ENCODE measurements at regions not wholly inside any gene's neighbourhood (a gene's known extent, or its start where the extent isn't known, plus 50 kb on each side); places are given as distances from the start of the nearest gene placed in this dataset.

DNA sequence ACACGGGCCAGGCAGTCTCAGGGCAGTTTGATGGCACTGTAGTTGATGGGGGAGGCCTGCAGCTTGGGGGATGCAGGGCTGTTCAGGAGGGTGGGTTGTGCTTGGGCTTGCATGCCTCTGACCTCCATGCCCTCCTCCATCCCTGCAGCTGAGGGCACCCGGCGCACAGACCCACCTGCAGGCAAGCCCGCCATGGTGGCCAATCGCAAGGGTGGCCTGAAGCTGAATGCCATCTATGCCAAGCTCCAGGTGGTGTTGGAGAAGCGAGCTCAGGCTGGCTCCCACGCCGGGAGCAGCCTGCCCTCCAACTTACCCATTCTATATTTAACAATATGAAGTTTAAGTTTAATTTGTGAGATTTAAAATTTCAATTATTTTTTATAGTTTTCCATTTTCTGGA is 228.7 kb upstream of the DPH6 start:
- no peaks in the 10 kb centered on the region for H3K36me3 Mint-ChIP-seq (ENCODE audit: low read depth)
- no peak for ATAC-seq (replicated peaks)
- peaks cover 3% of the 10 kb centered on the region for H3K27me3 Mint-ChIP-seq
- H3K4me3 Mint-ChIP-seq = no peak overlapping the region
- no peaks in the 10 kb centered on the region for H3K4me1 Mint-ChIP-seq
- no peak overlapping the region for H3K27ac Mint-ChIP-seq
- H3K9me3 Mint-ChIP-seq = no peaks in the 10 kb centered on the region

DNA sequence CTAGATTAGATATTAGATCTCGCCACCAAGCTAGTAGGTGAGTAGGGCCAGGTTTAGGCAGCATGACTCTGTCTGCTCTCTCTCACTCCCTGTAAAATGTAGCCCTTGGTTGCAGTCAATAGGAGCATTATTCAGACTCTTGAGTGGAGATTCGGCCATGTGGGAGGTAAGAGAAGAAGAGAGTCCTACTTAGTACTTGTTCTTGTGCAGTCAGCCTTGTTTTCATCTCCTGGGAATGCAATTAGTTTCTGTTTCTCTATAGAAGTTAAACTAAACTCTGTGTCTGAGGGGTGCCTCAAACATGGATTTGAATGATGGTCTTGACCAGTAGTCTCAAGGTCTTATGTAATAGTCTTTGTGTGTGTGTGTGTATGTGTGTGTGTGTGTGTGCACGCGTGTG is 229.5 kb upstream of the DPH6 start:
- Mint-ChIP-seq H3K27ac (no peak overlapping the region), H3K36me3 (ENCODE audit: low read depth) (no peaks in the 10 kb centered on the region), H3K27me3 (peaks cover 3% of the 10 kb centered on the region), H3K4me1 (no peaks in the 10 kb centered on the region), H3K4me3 (no peak overlapping the region), H3K9me3 (no peaks in the 10 kb centered on the region)
- ATAC-seq (replicated peaks) = no peak

DNA sequence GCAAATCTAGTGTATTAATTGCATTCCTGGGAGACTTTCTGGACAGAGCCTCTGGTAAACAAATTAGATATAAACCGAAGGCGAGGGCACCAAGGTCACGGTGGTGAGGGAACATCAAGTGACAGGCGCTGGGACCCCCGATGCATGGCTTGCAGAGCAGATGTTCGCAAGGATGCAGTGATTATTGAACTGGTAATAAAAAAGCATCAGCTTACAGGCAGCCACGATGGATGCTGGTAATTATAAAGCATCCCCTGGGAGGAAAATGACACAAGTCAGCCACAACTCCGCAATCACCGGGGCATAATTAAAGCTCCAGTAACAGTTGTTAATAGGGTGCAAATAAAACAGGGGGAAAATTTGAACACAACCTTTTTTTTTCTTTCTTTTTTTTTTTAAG is 231.1 kb upstream of the DPH6 start:
- Mint-ChIP-seq H3K4me3 (no peak overlapping the region), H3K27me3 (peaks cover 9% of the 10 kb centered on the region), H3K4me1 (no peaks in the 10 kb centered on the region), H3K9me3 (no peaks in the 10 kb centered on the region), H3K36me3 (ENCODE audit: low read depth) (no peaks in the 10 kb centered on the region), H3K27ac (no peak overlapping the region)
- no peak for ATAC-seq (replicated peaks)

DNA sequence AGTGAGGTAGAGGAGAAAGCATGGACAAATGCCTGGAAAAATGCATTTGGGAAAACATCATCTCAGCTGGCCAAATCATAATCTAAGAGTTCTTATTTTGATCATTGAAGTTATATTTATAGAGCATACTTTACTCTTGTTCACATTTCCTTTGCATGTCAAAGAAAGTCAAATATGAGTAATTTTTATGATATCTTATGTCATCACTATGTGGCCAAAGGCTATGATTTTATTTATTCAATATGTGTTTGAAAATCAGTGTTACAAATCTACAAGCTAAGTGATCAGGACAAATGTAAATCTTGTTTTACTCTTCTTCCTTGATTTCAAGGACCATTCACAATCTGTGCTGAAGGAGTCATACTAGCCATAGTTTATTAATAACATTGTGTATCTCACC is 237.2 kb upstream of the DPH6 start:
- no peaks in the 10 kb centered on the region for H3K36me3 Mint-ChIP-seq (ENCODE audit: low read depth)
- no peak overlapping the region for H3K27ac Mint-ChIP-seq
- no peaks in the 10 kb centered on the region for H3K4me1 Mint-ChIP-seq
- no peaks in the 10 kb centered on the region for H3K9me3 Mint-ChIP-seq
- ATAC-seq (replicated peaks) = no peak
- H3K27me3 Mint-ChIP-seq = peaks cover 6% of the 10 kb centered on the region
- no peak overlapping the region for H3K4me3 Mint-ChIP-seq

DNA sequence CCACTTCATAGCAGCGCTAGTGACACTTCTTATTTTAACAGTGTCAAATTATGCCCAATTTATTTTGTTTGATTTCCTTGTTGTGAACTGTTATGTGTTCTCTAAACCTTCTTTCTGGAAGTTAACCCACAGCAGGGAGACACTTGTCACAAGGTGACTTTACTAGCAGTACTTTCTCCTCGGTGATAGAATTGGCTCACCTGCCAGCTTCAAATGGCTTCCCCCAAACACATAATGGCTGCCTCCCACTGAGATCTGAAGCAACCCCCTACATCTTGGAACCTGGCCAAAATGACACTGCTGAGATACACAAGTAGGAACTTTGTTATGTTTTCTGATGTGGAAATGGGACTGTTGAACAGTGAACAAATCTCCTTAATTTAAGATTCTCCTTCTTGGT is 238.8 kb upstream of the DPH6 start:
- Mint-ChIP-seq H3K4me1 (no peaks in the 10 kb centered on the region), H3K36me3 (ENCODE audit: low read depth) (no peaks in the 10 kb centered on the region), H3K9me3 (no peaks in the 10 kb centered on the region), H3K27ac (no peak overlapping the region), H3K27me3 (peaks cover 9% of the 10 kb centered on the region), H3K4me3 (no peak overlapping the region)
- ATAC-seq (replicated peaks) = no peak

DNA sequence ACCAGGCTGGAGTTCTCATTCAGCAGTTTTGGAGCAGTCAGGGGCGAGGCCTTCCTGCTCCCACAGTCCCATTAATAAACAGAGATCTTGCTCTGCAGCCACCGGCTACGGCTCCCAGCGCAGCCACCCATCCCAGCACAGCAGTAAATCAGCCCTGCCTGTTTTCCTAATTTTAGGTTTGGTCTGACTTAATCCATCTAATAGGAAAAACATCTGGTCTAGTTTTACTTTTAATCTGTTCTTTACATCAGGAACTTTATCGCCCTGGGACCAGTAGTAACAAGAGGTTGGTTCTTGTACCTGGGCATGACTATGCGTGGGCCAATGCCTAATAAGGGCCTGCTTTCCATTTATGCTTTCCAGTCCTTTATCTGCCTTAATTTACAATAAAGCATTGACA is 264.0 kb upstream of the DPH6 start:
- Mint-ChIP-seq H3K4me3 (no peak overlapping the region), H3K9me3 (no peaks in the 10 kb centered on the region), H3K27ac (no peak overlapping the region), H3K36me3 (ENCODE audit: low read depth) (no peaks in the 10 kb centered on the region), H3K27me3 (no peaks in the 10 kb centered on the region), H3K4me1 (no peaks in the 10 kb centered on the region)
- ATAC-seq (replicated peaks) = no peak

DNA sequence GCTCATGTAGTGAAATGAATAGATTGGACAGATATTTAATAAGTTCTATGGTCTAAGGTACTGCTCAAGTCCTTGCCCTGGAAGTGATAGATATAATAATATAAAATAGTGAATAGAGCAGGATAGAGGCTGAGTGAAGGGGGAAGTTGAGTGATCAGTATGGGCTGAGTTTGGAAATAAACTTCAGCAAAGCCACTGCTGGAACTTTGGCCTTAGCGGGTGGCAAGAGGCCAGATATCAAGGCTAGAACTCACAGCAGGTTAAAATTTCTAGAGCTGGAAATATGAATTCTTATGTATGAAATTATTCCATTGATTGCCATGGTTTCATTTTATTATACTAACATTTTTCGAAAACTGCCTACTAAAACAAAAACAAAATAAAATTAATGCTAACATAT is 267.6 kb upstream of the DPH6 start:
- H3K27me3 Mint-ChIP-seq = no peaks in the 10 kb centered on the region
- no peak for ATAC-seq (replicated peaks)
- no peak overlapping the region for H3K27ac Mint-ChIP-seq
- H3K4me1 Mint-ChIP-seq = no peaks in the 10 kb centered on the region
- H3K9me3 Mint-ChIP-seq = no peaks in the 10 kb centered on the region
- no peaks in the 10 kb centered on the region for H3K36me3 Mint-ChIP-seq (ENCODE audit: low read depth)
- H3K4me3 Mint-ChIP-seq = no peak overlapping the region

DNA sequence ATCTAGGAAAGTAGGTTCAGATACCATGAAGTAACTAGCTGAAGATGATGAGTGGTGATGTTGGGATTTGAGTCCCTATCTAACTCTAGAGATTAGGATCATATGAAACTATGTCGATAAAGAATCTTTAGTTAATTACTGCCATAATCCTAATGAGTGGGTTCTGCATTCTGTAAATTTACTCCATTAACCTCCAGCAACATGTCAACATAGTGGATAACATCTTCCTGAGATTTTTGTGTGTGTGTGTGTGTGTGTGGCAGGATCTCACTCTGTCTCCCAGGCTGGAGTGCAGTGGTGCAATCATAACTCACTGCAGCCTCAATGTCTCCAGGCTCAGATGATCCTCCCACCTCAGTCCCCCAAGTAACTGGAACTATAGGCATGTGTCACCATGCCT is 272.9 kb upstream of the DPH6 start:
- H3K27ac Mint-ChIP-seq = no peak overlapping the region

DNA sequence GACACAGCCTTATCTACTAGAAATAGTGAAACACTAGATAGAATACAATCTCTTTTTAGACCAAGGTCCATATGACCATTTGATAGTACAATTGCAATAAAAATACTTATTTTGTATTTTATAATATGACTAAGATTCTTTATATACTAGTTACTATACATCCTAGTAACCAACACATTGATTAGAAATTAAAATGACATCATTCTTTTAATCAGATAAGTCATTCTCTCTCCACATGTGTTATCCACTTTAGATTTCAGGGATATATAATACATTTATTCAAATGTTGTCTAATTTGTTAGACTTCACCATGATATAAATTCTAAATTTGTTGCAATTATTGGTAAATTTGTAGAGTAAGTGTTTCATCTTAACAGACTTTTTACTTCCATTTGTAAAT is 276.2 kb upstream of the DPH6 start:
- Mint-ChIP-seq H3K4me3 (no peak overlapping the region), H3K27me3 (no peaks in the 10 kb centered on the region)

More for the DNA sequence above, 272.9 kb upstream of the DPH6 start:
- Mint-ChIP-seq H3K36me3 (ENCODE audit: low read depth) (no peaks in the 10 kb centered on the region), H3K27me3 (no peaks in the 10 kb centered on the region), H3K4me1 (no peaks in the 10 kb centered on the region), H3K9me3 (no peaks in the 10 kb centered on the region), H3K4me3 (no peak overlapping the region)
- ATAC-seq (replicated peaks) = no peak

DNA sequence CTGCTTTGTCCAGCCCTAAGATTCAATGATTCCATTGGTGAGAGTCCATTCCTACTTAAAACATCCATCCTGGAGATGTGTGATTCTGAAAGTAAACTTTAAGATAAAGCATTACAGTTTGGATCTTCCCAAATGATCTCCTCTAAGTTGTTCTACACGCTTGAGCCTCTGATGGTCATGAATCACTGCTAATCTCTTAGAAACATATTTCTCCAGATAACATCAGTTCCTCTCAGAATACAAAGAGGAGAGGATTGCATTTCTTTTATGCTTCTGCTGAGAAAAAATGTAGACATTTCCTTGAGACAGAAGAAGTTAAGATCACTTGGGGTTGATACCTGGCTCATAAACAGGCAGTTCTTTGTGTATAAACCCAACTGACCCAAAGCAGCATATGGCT is 281.2 kb upstream of the DPH6 start:
- no peaks in the 10 kb centered on the region for H3K4me1 Mint-ChIP-seq
- H3K36me3 Mint-ChIP-seq (ENCODE audit: low read depth) = no peaks in the 10 kb centered on the region
- H3K27ac Mint-ChIP-seq = no peak overlapping the region
- no peak overlapping the region for H3K4me3 Mint-ChIP-seq
- ATAC-seq (replicated peaks) = no peak
- H3K27me3 Mint-ChIP-seq = no peaks in the 10 kb centered on the region
- H3K9me3 Mint-ChIP-seq = no peaks in the 10 kb centered on the region

More for the DNA sequence above, 276.2 kb upstream of the DPH6 start:
- no peaks in the 10 kb centered on the region for H3K36me3 Mint-ChIP-seq (ENCODE audit: low read depth)
- no peak for ATAC-seq (replicated peaks)
- no peak overlapping the region for H3K27ac Mint-ChIP-seq
- H3K9me3 Mint-ChIP-seq = no peaks in the 10 kb centered on the region
- H3K4me1 Mint-ChIP-seq = no peaks in the 10 kb centered on the region

DNA sequence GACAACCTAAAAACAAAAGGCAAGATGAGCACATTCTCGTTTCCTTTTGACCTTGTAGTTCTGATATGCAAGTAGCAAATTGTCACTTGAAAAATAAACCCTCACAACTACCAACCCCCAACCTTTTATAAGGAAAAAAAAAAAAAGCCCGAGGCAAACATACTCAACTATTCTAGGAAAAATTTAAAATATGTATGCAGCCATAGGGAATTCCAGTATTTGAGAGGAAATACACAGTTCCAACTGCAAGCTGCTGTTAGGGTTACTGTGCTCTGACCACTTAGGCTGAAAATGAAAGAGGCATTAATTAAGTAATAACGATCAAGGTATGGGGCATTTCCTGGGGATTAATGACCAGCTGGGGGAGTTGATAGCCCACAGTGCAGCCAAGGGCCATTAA is 281.9 kb upstream of the DPH6 start:
- H3K36me3 Mint-ChIP-seq (ENCODE audit: low read depth) = no peaks in the 10 kb centered on the region
- H3K4me1 Mint-ChIP-seq = no peaks in the 10 kb centered on the region
- H3K27me3 Mint-ChIP-seq = no peaks in the 10 kb centered on the region
- H3K4me3 Mint-ChIP-seq = no peak overlapping the region
- no peaks in the 10 kb centered on the region for H3K9me3 Mint-ChIP-seq
- H3K27ac Mint-ChIP-seq = no peak overlapping the region
- no peak for ATAC-seq (replicated peaks)

DNA sequence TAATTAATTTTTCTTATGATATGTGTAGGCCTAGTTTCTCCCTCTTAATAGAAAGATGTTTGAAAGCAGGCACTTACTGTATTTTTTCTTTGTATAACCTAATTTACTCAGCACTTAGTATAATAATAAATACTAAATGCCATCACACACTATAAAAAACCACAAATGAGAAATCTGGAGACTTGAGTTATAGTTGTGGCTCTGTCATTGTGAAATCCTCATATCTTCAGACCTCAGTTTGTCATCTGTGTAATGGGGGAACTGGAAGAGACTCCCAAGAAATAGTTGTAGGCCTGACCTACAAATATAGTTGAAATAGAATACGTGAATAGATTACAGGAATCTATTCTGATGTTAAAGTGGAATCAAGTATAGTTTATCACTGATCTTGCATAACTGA is 287.6 kb upstream of the DPH6 start:
- no peaks in the 10 kb centered on the region for H3K9me3 Mint-ChIP-seq
- H3K4me1 Mint-ChIP-seq = no peaks in the 10 kb centered on the region
- ATAC-seq (replicated peaks) = no peak
- H3K4me3 Mint-ChIP-seq = no peak overlapping the region
- no peaks in the 10 kb centered on the region for H3K36me3 Mint-ChIP-seq (ENCODE audit: low read depth)
- H3K27me3 Mint-ChIP-seq = no peaks in the 10 kb centered on the region
- H3K27ac Mint-ChIP-seq = no peak overlapping the region

DNA sequence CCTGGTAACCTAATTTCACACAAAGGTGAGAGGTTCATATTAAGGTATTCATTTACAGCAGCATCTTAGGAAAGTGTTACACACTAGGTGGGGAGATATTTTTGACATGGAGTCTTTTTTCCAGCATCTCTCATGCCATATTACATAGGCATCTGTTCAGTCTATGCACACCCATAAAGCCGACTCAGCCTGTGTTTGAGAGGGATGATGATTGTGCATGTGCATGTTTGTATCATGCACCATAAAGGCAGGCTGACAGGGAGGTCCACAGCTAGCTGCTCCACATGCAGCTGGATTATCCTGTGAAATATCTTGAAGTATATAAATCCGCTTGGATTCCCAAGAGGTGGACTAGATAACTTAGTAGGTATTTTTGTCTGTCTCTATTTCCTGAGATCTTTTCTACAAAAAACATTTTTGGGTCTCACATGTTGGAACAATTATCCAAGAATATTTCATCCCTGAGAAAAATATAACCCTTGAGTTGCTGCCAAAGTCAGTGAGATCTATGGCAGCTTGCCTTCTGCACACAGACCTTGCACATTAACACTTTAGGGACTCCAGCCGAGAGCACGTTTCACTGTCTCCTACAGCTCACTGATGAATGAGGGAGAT is 288.4 kb upstream of the DPH6 start:
- no peak overlapping the region for H3K4me3 Mint-ChIP-seq
- no peak overlapping the region for H3K27ac Mint-ChIP-seq
- no peaks in the 10 kb centered on the region for H3K9me3 Mint-ChIP-seq
- no peaks in the 10 kb centered on the region for H3K4me1 Mint-ChIP-seq
- no peaks in the 10 kb centered on the region for H3K36me3 Mint-ChIP-seq (ENCODE audit: low read depth)
- no peaks in the 10 kb centered on the region for H3K27me3 Mint-ChIP-seq
- ATAC-seq (replicated peaks) = no peak

DNA sequence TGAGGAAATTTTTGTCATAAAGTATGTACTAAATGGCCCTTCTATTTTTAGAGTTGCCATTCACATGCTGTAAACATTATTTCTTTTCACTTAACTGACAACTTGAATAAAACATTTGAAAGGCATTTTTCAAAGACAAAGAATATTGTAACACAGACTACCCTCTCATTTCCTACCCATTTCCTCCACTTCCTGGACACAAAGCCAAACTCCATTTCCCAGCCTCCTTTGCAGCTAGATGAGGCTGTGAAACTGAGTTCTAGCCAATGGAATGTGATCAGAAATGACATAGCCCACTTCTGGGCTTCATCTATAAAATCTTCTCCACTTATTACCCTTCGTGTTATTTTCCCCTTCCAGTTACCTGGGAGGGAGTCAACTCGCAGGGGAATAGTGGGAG is 288.9 kb upstream of the DPH6 start:
- H3K4me3 Mint-ChIP-seq = no peak overlapping the region
- no peaks in the 10 kb centered on the region for H3K4me1 Mint-ChIP-seq
- peaks cover 1% of the 10 kb centered on the region for H3K27me3 Mint-ChIP-seq
- H3K36me3 Mint-ChIP-seq (ENCODE audit: low read depth) = no peaks in the 10 kb centered on the region
- no peak overlapping the region for H3K27ac Mint-ChIP-seq
- no peaks in the 10 kb centered on the region for H3K9me3 Mint-ChIP-seq
- no peak for ATAC-seq (replicated peaks)

DNA sequence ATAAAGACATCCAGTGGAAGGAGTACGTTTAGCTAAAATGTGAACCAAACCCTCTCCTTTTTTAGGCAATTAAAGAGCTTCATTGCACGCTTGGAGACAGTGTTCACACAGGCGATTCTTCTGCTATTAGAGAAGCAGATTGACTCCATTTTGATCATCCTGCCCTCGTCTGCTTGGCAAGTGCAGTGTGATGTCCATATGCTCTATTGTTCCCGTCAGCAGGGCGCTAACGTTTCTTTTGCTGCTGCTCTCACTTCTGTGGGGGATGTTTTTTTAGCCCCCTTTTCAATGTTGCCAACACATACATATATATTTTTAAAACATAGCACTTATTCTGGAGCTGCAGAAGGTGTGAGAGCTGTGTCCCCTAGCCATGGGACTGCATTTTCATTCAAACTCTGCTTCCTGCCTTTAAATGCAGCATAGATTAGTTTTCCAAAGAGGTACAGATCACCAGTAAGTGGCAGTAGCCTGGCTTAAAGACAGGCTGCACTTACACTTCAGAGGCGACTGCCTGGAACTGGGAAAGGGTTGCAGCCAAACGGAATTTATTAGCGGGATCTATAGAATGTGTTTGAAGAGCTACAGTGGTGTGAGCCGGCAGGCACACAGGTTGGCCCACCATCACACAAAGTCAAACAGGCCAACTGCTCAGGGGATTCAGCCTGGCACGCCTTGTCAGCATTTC is 292.6 kb upstream of the DPH6 start:
- H3K4me3 Mint-ChIP-seq = no peak overlapping the region
- H3K27ac Mint-ChIP-seq = no peak overlapping the region
- H3K4me1 Mint-ChIP-seq = no peaks in the 10 kb centered on the region
- no peak for ATAC-seq (replicated peaks)
- H3K36me3 Mint-ChIP-seq (ENCODE audit: low read depth) = no peaks in the 10 kb centered on the region
- no peaks in the 10 kb centered on the region for H3K9me3 Mint-ChIP-seq
- H3K27me3 Mint-ChIP-seq = peaks cover 7% of the 10 kb centered on the region

DNA sequence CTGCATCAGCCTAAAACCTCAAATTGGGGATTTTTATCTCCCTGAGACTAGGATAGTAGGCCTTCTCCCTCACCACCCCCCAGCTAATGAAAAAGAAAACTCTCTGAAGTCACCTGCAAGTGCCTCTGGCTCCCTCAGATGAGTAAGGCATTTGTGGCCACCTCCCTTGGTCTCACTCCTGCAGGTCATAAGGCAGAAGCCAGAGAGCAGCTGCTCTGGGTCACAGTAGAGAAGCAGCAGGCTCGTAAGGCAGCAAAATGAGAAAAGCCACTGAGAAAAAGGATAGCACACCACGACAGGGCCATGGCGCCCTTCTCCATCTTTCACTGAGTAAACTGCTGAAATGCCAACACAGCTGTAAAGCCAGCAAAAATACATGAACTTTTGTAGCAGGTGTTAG is 296.7 kb upstream of the DPH6 start:
- H3K4me1 Mint-ChIP-seq = no peaks in the 10 kb centered on the region
- H3K9me3 Mint-ChIP-seq = no peaks in the 10 kb centered on the region
- ATAC-seq (replicated peaks) = no peak
- no peak overlapping the region for H3K27ac Mint-ChIP-seq
- no peaks in the 10 kb centered on the region for H3K36me3 Mint-ChIP-seq (ENCODE audit: low read depth)
- H3K4me3 Mint-ChIP-seq = no peak overlapping the region
- peaks cover 10% of the 10 kb centered on the region for H3K27me3 Mint-ChIP-seq

Data from activated T-helper 17 cell treated with anti-CD3 and anti-CD28 coated beads, Interleukin-2, amount 50 U/mL, for 72 hours (primary cell).